KOPT-K1 (cell line): ENCODE measurements at regions not wholly inside any gene's neighbourhood (a gene's known extent, or its start where the extent isn't known, plus 50 kb on each side); places are given as distances from the start of the nearest gene placed in this dataset.
"Not testable (repeated sequence)": the region's sequence is repeated elsewhere in the genome, so short reads cannot be mapped to it uniquely, and the experiment has no call there.

ENCODE experiments used
- H3K27ac ChIP-seq: fragments of 200-600 bp; sonication (generic); 2 replicates; pipeline ENCODE4 v1.5.1; 2016; ENCODE audit warnings: antibody characterized with exemption, mild to moderate bottlenecking, low read depth, low read length; ENCODE audit not compliant: poor library complexity, severe bottlenecking
- H3K36me3 ChIP-seq: fragments of 200-600 bp; sonication (generic); 2 replicates; pipeline ENCODE4 v1.5.1; 2017; ENCODE audit warnings: antibody characterized with exemption, mild to moderate bottlenecking, low read length, moderate library complexity; ENCODE audit not compliant: insufficient read depth
- H3K9me3 ChIP-seq: fragments of 200-600 bp; sonication (generic); 2 replicates; pipeline ENCODE4 v1.5.1; 2017; ENCODE audit warnings: antibody characterized with exemption, low read length, mild to moderate bottlenecking; ENCODE audit not compliant: insufficient read depth, poor library complexity, severe bottlenecking

DNA sequence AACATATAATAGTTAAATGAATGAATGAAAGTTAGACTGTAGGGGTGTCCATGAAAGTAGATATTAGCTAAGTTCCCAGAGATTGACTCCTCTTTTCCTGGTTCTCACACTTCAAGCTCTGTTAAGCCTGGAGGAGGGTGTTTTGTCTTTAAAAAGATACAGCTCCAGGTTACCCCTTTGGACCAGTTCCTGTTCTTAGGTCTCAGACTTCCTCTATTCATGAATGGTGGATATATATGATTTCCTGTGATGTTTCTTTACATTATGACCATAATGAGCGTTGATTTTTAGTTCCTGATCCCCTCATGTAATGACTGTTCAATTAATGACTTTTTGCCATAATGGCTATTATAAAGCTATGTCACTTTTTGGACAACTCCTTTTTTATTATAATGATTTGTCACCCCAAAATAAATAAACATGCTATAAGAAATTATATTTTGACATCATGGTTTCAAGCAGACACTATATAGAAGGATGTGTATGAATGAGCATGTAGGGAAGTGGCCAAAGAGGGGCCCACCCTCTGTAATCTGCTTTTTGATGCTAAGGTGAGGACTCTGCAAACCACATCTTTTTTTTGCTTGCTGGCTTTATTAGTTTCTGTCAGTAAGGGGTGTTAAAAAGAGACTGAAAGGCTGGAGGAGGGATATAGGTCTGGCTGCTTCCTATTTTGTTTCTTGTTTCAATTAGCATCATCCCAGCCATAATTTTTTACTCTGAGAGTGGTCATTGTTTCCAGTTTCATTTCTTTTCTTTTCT, 115.2 kb downstream of the FAM72B start:
- H3K9me3 ChIP-seq, H3K36me3 ChIP-seq, H3K27ac ChIP-seq: not testable (repeated sequence)

DNA sequence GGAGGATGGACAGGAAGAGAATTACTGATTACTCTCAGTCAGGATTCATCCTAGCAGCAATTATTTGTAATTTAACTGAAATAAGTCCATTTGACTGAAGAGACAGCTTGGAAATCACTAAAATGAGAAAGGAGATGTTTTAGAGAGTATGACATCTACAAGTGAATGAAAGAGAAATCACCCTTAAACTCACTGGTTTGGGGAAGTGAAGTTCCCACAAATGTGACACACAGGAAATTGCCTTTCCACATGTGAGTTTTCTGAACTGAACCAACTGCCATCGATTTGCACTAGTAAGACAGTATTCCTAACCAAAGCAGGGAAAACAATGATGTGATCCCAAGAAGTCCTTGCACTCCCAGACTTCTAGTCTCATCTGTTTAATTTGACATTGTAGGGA, 110.3 kb downstream of the FAM72B start:
- H3K36me3 ChIP-seq, H3K9me3 ChIP-seq, H3K27ac ChIP-seq: not testable (repeated sequence)

DNA sequence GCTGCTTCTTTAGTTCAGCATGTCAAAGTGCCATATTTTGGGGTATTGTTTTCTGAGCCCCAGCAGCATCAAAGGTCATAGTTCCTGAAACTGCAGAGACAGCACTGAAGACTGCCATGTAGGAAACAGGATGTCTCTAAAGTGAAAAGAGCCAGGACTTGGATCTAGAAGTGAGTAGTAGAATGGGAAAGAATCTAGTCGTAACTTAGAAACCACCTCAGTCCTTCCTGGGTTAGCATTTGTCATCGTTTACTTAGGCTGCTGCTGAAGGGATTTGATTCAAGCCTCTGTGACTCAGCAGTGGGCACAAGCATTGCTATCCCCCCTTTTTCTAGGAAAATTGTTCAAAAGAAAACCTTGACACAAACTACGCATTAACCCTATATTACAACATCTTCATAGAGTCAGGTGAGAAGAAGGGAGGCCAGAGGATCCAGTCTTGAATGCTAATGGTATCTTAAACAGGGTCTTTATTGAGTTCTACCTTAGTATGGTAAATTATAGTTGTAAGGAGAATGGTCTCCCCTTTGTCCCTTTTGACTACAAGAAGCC, 108.8 kb downstream of the FAM72B start:
- H3K27ac ChIP-seq, H3K36me3 ChIP-seq, H3K9me3 ChIP-seq: not testable (repeated sequence)

DNA sequence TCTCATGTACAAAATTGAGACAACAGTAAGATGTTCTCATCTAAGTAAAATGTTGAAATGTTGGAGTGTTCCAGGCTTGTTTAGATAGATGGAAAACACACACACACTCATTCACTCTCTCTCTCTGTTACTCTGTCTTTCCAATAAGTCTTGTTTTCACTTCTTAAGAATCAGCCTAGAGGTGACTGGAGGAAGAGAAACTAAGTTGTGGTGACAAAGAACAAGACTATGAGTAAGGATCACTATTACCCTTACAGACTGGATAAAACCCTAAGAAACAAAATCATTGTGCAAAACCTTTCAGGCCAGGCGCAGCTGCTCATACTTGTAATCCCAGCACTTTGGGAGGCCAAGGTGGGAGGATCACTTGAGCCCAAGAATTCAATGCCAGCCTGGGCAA, 107.5 kb downstream of the FAM72B start:
- not testable (repeated sequence) for H3K36me3 ChIP-seq, H3K27ac ChIP-seq, H3K9me3 ChIP-seq

DNA sequence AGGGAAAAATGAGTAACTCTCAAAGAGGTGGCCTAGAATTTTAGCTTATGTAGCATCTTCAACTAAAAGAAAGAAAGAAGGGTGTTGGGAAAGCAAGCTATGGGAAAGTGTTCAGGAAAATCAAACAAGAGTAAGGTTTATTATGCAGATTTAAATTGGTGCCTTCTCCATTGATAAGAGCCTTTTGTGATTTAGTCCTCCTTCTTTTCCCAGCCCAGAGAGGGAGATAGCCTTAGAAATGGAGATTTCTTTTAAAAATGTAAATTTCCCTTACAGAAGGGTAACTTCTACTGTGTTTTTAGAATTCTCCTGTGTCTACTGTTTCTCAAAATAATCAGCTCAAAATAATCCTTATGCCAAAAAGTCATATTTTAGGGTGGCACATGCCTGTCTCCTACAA, 104.5 kb downstream of the FAM72B start:
- H3K9me3 ChIP-seq, H3K36me3 ChIP-seq, H3K27ac ChIP-seq: not testable (repeated sequence)

DNA sequence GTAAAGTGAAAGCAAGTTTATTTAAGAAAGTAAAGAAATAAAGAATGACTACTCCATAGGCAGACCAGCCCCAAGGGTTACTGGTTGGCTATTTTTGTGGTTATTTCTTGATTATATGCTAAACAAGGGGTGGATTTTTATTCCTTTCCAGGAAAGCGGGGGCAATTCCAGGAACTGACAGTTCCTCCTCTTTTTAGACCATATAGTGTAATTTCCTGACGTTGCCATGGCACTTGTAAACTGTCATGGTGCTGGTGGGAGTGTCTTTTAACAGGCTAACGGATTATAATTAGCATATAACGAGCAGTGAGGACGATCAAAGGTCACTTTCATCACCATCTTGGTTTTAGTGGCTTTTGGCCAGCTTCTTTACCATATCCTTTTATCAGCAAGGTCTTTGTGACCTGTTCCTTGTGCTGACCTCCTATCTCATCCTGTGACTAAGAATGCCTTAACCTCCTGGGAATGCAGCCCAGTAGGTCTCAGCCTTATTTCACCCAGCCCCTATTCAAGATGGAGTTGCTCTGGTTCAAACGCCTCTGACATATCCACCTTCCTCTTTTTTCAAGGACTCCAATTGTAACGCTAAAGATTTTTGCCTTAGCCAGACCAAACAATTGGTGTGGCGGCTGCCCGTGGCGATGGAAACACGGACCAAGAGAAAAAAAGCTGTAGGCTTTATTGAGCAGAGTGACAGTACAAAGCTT, 103.8 kb downstream of the FAM72B start:
- H3K27ac ChIP-seq, H3K9me3 ChIP-seq, H3K36me3 ChIP-seq: not testable (repeated sequence)

DNA sequence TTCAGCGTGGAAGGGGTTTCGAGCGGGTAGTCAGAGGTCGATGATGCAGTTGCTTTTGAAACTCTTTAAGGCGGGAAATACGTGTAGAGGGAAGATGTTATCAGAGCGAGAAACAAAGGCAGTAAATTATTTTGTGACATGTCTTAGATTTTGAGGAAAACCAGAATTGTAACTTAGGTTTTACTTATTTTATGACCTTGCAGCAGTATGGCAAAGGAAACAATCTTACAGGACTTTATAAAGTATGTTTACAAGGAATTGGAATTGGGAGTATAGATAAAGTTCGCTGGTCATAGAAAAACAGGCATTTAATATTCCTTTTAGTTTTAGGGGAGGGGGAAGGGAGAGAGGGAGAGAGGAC, 103.3 kb downstream of the FAM72B start:
- H3K36me3 ChIP-seq, H3K9me3 ChIP-seq, H3K27ac ChIP-seq: not testable (repeated sequence)

DNA sequence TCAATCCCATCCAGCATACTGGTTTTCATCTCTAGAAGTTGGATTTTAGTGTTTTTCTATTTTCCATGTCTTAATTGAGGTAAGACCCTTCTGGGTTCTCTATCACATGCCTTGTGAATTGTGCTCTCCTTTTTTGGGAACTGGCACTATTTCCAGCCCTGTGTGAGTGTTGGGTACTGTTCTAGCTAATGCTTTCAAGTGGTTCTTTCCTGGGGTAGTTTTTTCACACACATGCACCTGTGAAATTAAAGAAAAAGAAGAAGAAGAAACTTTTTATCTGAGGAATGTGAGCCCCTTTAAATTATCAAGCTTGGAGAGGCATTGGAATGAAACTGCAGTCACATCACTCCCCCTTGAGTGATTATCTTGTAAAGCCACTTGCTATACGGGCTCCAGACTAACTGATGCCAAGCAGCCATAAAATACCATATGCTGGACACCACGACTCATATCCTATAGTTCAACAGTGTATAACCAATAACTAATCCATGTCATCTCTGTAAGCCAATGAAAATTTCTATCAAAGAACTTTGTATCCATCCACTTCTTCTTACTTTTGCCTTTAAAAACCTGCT, 102.4 kb downstream of the FAM72B start:
- not testable (repeated sequence) for H3K36me3 ChIP-seq, H3K9me3 ChIP-seq, H3K27ac ChIP-seq

DNA sequence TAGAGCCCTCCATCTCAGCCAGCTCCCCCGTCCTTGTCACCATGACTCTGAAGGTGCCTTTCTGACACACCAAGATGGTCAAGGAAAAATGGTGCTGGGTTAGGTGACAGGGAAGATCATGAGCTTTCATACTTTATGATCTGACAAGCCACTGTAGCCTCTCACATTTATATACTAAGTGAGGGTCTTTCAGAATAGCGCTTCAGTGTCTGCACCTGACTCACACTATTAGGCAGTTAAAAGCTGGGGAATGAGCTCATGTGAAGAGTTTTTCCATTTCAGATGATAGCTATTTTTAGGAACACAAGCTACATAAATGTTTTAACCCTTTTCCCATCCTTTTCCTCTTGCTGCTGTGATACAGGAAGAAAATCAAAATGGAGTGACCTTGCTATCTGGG, 101.1 kb downstream of the FAM72B start:
- H3K9me3 ChIP-seq, H3K36me3 ChIP-seq, H3K27ac ChIP-seq: not testable (repeated sequence)

DNA sequence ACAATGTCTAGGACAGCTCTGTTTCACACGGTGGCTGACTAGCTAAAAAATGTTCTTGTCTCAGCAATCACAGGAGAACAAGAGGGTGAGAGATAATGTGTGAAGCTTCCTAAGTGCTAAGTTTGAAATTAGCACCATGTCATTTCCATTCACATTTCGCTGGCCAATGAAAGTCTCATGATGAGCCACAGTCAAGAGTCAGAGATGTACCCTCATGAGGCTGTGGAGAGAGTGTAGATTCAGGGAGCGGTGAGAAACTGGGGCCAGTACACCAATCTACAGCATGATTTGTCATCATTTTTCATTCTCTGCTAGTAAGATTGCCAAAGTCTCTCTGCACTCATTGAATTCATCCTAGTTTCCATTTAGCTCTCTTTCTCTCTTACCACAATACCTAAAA, 97.9 kb downstream of the FAM72B start:
- H3K27ac ChIP-seq, H3K9me3 ChIP-seq, H3K36me3 ChIP-seq: not testable (repeated sequence)

DNA sequence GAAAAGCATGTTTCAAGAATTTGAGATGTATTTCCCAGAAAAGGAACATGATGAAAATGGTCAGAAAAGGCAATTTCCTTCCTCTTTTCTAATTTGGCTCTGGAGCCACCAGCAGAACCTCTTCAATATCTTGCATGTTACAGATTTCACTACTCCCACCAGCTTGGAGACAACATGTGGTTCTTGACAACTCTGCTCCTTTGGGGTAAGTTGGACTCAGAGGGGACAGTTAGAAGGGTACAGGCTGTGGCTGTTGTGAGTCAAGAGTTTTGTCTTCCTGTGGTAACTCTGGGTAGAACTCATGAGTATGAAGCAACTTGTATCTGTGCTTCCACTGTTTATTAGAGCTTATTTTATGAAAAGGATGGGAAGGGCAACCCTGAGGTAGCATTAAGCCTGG, 96.9 kb downstream of the FAM72B start:
- H3K36me3 ChIP-seq, H3K27ac ChIP-seq: not testable (repeated sequence)

DNA sequence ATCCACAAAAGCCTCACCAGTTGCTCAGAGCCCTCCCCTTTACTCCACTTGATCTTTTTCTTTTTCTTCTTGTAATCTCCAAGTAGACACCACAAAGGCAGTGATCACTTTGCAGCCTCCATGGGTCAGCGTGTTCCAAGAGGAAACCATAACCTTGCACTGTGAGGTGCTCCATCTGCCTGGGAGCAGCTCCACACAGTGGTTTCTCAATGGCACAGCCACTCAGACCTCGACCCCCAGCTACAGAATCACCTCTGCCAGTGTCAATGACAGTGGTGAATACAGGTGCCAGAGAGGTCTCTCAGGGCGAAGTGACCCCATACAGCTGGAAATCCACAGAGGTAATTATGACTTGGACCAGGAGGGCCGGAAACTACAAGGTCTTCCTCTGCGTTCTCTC, 95.6 kb downstream of the FAM72B start:
- not testable (repeated sequence) for H3K27ac ChIP-seq, H3K9me3 ChIP-seq, H3K36me3 ChIP-seq

More for the DNA sequence above, 96.9 kb downstream of the FAM72B start:
- H3K9me3 ChIP-seq = not testable (repeated sequence)

DNA sequence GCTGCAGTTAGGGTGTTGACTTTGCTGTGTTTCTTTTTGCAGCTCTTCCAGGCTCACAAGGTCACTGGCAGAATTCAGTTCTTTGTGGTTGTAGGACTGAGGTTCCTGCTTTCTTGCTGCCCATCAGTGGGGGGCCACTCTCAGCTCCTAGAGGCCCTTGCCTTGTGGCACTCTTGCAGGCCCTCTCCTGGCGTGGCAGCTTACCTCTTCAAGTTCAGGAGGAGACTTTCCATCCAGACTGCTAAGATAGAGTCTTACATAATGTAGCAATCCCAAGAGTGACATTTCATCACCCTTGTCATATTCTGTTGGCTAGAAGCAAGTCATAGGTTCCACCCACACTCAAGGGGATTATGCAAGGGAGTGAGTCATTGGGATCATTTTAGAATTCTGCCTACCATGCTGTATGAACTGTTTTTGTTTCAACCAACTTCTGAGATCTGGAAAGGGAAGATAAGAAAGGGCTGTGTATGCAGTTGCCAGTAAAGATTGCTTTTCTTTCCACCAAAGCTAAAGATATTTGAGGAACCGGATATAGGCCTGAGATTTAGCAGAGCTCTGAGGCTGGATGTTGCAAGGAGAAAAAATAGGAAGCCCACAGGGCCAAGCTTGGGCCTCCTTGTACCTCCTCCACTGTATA, 91.7 kb downstream of the FAM72B start:
- H3K36me3 ChIP-seq, H3K27ac ChIP-seq, H3K9me3 ChIP-seq: not testable (repeated sequence)

DNA sequence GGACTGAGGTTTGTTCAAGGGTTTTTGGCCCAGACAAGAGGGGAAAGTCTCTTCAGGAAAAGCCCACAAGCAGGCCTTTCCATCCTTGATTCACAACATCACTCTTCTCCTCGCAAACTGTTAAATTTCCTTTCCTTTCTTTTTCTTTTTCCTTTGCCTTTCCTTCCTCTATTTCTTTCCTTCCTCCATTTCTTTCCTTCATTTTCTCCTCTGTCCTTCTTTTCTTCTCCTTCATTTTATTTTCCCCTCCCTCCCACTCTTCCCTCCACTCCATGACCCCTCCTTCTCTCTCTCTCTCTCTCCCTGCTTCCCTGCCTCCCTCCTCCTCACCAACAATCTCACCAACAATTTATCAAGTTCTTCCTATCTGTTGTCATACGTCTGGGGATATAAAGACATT, 89.1 kb downstream of the FAM72B start:
- H3K9me3 ChIP-seq, H3K36me3 ChIP-seq, H3K27ac ChIP-seq: not testable (repeated sequence)

DNA sequence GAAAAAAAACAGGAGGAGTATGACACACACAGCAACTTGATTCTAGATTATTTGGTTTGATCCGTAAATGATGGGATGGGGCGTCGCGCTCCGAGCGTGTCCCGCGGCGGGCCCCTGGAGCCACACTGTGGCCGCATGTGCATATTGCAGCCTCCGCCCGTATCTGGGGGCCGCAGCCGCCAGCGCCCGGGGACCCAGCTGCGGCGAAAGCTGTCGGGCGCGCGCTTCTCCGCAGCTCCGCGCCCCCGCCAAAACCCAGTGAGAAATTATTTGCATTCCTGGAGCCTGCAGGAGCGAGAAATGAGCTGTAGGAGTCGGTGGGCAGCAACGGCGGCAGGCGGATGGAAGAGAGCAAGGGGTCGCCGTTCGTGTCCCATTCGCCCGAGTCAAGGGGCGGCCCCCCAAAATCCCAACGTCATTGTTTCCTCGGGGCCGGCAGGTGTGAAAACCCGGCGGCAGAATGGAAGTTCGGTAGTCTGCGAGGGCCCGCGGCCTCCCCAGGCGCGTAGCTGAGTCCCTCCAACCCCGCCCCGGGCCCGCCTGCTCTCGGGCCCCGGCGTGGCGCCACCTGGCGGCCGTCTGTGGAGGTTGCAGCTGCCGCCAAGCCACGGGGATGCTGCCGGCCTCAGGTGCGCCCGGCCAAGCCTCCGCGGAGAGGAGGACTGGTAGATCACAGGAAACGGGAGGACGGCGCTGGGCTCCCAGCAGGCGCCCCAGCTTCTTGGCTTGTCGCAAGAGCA, 86.8 kb downstream of the FAM72B start:
- H3K9me3 ChIP-seq, H3K36me3 ChIP-seq, H3K27ac ChIP-seq: not testable (repeated sequence)
